ENCODE measurements at regions not wholly inside any gene's neighbourhood (a gene's known extent, or its start where the extent isn't known, plus 50 kb on each side); places are given as distances from the start of the nearest gene placed in this dataset.

GRCh38 chrX:123080065-123080464, 104.0 kb upstream of the GRIA3 start:
- TF ChIP-seq, protein P1, sequence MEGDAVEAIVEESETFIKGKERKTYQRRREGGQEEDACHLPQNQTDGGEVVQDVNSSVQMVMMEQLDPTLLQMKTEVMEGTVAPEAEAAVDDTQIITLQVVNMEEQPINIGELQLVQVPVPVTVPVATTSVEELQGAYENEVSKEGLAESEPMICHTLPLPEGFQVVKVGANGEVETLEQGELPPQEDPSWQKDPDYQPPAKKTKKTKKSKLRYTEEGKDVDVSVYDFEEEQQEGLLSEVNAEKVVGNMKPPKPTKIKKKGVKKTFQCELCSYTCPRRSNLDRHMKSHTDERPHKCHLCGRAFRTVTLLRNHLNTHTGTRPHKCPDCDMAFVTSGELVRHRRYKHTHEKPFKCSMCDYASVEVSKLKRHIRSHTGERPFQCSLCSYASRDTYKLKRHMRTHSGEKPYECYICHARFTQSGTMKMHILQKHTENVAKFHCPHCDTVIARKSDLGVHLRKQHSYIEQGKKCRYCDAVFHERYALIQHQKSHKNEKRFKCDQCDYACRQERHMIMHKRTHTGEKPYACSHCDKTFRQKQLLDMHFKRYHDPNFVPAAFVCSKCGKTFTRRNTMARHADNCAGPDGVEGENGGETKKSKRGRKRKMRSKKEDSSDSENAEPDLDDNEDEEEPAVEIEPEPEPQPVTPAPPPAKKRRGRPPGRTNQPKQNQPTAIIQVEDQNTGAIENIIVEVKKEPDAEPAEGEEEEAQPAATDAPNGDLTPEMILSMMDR (IDR thresholded peaks at IDR 0.05) = no peak
- TF ChIP-seq POLR2A (IDR thresholded peaks at IDR 0.05) = no peak
- TF ChIP-seq EP300 (IDR thresholded peaks at IDR 0.05) = no peak
